Mesenchymal stem cell (in vitro differentiated cells and primary cell): ENCODE measurements at regions not wholly inside any gene's neighbourhood (a gene's known extent, or its start where the extent isn't known, plus 50 kb on each side); places are given as distances from the start of the nearest gene placed in this dataset.
A peak's percentile ranks its signal among the peaks of the same experiment; 100 is the strongest.

Source experiments
- DNase-seq: peaks from one replicate; pipeline ENCODE4 v3.0.0-alpha.2; 2013
- H2AFZ ChIP-seq: one replicate; pipeline ENCODE4 v1.6.1; 2013; ENCODE audit warnings: low read depth, mild to moderate bottlenecking, control low read depth, inconsistent platforms, low read length, moderate library complexity
- H2AK5ac ChIP-seq: 2 replicates; pipeline ENCODE4 v1.6.1; 2013; ENCODE audit warnings: low read length, moderate library complexity, mild to moderate bottlenecking, inconsistent platforms; ENCODE audit not compliant: severe bottlenecking
- H2BK120ac ChIP-seq: one replicate; pipeline ENCODE4 v1.6.1; 2013; ENCODE audit warnings: low read depth, mild to moderate bottlenecking, inconsistent platforms, low read length, moderate library complexity
- H2BK12ac ChIP-seq, 2 experiments: one replicate each; pipeline ENCODE4 v1.6.1; 2013; ENCODE audit warnings: inconsistent platforms in 2 of 2, low read length in 2 of 2, mild to moderate bottlenecking in 2 of 2, moderate library complexity in 2 of 2, control low read depth in 1 of 2
- H2BK15ac ChIP-seq: one replicate; pipeline ENCODE4 v1.6.1; 2013; ENCODE audit warnings: mild to moderate bottlenecking, low read depth, inconsistent platforms; ENCODE audit not compliant: poor library complexity, severe bottlenecking
- H2BK5ac ChIP-seq: 2 replicates; pipeline ENCODE4 v1.6.1; 2013; ENCODE audit warnings: low read depth, mild to moderate bottlenecking, low read length, control low read depth, inconsistent platforms; ENCODE audit not compliant: poor library complexity, severe bottlenecking
- H3K14ac ChIP-seq, 2 experiments: one replicate each; pipeline ENCODE4 v1.6.1; 2013; ENCODE audit warnings: inconsistent platforms in 2 of 2, low read length in 2 of 2, control low read depth in 1 of 2, mild to moderate bottlenecking in 1 of 2, moderate library complexity in 1 of 2
- H3K18ac ChIP-seq, 2 experiments: one replicate each; pipeline ENCODE4 v1.6.1; 2013; ENCODE audit warnings: inconsistent platforms in 2 of 2, low read length in 2 of 2, control low read depth in 1 of 2, low read depth in 1 of 2, mild to moderate bottlenecking in 1 of 2
- H3K23ac ChIP-seq, 2 experiments: one replicate each; pipeline ENCODE4 v1.6.1; 2013; ENCODE audit warnings: inconsistent platforms in 2 of 2, low read length in 2 of 2, mild to moderate bottlenecking in 2 of 2, moderate library complexity in 2 of 2, control low read depth in 1 of 2
- H3K27ac ChIP-seq: 2 replicates; pipeline ENCODE4 v1.5.1; 2013; ENCODE audit warnings: mild to moderate bottlenecking, moderate library complexity, low read length, control low read depth, inconsistent platforms; ENCODE audit not compliant: poor library complexity, severe bottlenecking
- H3K27me3 ChIP-seq, 2 experiments: 2 replicates each; pipeline versions ENCODE4 v1.6.1 to v1.7.0; 2013; ENCODE audit warnings: low read length in 2 of 2, mild to moderate bottlenecking in 2 of 2, moderate library complexity in 2 of 2, control low read depth in 1 of 2, inconsistent platforms in 1 of 2; ENCODE audit not compliant: control insufficient read depth in 1 of 2, insufficient read depth in 1 of 2
- H3K36me3 ChIP-seq, 2 experiments: 2 replicates each; pipeline versions ENCODE4 v1.6.1 to v1.7.0; 2013; ENCODE audit warnings: low read length in 2 of 2, control low read depth in 1 of 2, inconsistent platforms in 1 of 2, low read depth in 1 of 2, mild to moderate bottlenecking in 1 of 2; ENCODE audit not compliant: insufficient read depth in 2 of 2, control insufficient read depth in 1 of 2
- H3K4ac ChIP-seq, 2 experiments: one replicate each; pipeline ENCODE4 v1.6.1; 2013; ENCODE audit warnings: inconsistent platforms in 2 of 2, low read length in 2 of 2, mild to moderate bottlenecking in 2 of 2, moderate library complexity in 2 of 2, control low read depth in 1 of 2, low read depth in 1 of 2
- H3K4me1 ChIP-seq: 2 replicates; pipeline ENCODE4 v1.6.1; 2013; ENCODE audit warnings: low read depth, low read length, control low read depth; ENCODE audit not compliant: control insufficient read depth, insufficient read depth
- H3K4me2 ChIP-seq: 2 replicates; pipeline ENCODE4 v1.6.1; 2013; ENCODE audit warnings: low read length, mild to moderate bottlenecking, inconsistent platforms; ENCODE audit not compliant: poor library complexity, severe bottlenecking
- H3K4me3 ChIP-seq, 2 experiments: 2 replicates each; pipeline versions ENCODE4 v1.5.1 to v1.7.0; 2013; ENCODE audit warnings: low read length in 2 of 2, mild to moderate bottlenecking in 2 of 2, control low read depth in 1 of 2, low read depth in 1 of 2; ENCODE audit not compliant: insufficient read depth in 1 of 2
- H3K79me1 ChIP-seq: replicated peaks from 2 replicates; pipeline ENCODE4 v1.6.1; 2013; ENCODE audit warnings: mild to moderate bottlenecking, control low read depth, low read length, inconsistent platforms; ENCODE audit not compliant: poor library complexity, severe bottlenecking
- H3K9ac ChIP-seq: 2 replicates; pipeline ENCODE4 v1.7.0; 2013; ENCODE audit warnings: mild to moderate bottlenecking, low read length, moderate library complexity
- H3K9me3 ChIP-seq: 2 replicates; pipeline ENCODE4 v1.7.0; 2013; ENCODE audit warnings: mild to moderate bottlenecking, low read length; ENCODE audit not compliant: control insufficient read depth
- H4K8ac ChIP-seq: one replicate; pipeline ENCODE4 v1.6.1; 2013; ENCODE audit warnings: inconsistent platforms, mild to moderate bottlenecking, low read length, moderate library complexity
- H4K91ac ChIP-seq: one replicate; pipeline ENCODE4 v1.6.1; 2013; ENCODE audit warnings: mild to moderate bottlenecking, low read length, inconsistent platforms
- WGBS: methylation state at CpG from one replicate; pipeline ENCODE4 v1.1.7; 2013; ENCODE audit warnings: mixed read lengths; 5-methylcytosine and 5-hydroxymethylcytosine counted together

- Histone ChIP-seq H3K79me1 (no peaks in the 10 kb centered on the region), H3K23ac (no peak overlapping the region), H3K4ac (no peak overlapping the region), H2BK5ac (no peak overlapping the region), H4K91ac (no peak overlapping the region), H3K27ac (no peak overlapping the region), H2AK5ac (no peak overlapping the region), H3K4me1 (no peaks in the 10 kb centered on the region), H2BK15ac (no peak overlapping the region), H3K4me3 (no peak overlapping the region), H3K9me3 (no peaks in the 10 kb centered on the region), H3K14ac (no peak overlapping the region), H3K36me3 (no peaks in the 10 kb centered on the region), H2BK120ac (no peak overlapping the region), H3K27me3 (no peaks in the 10 kb centered on the region), H2BK12ac (no peak overlapping the region), H2AFZ (no peak overlapping the region), H3K9ac (no peak overlapping the region), H3K4me2 (no peak overlapping the region), H4K8ac (no peak overlapping the region), H3K18ac (no peak overlapping the region)
- WGBS, result 37% methylated on average over 3 of the region's 3 CpGs
- no peak for DNase-seq
Observed at GRCh38 chr14:49134940-49135339, 451.2 kb downstream of the RPS29 start.

- no peaks in the 10 kb centered on the region for H3K4me1 ChIP-seq
- H3K27me3 ChIP-seq, result no peaks in the 10 kb centered on the region
- H2BK12ac ChIP-seq, result no peak overlapping the region
- no peak overlapping the region for H3K23ac ChIP-seq
- no peak overlapping the region for H3K27ac ChIP-seq
- no peaks in the 10 kb centered on the region for H3K9me3 ChIP-seq
- DNase-seq, result no peak
- no peak overlapping the region for H2AK5ac ChIP-seq
- H2BK5ac ChIP-seq, result no peak overlapping the region
- no peak overlapping the region for H3K4ac ChIP-seq
- no peak overlapping the region for H2AFZ ChIP-seq
- no peak overlapping the region for H2BK15ac ChIP-seq
- WGBS, result 67% methylated on average over 2 of the region's 5 CpGs
- no peak overlapping the region for H3K4me3 ChIP-seq
- no peaks in the 10 kb centered on the region for H3K36me3 ChIP-seq
- no peak overlapping the region for H2BK120ac ChIP-seq
- no peak overlapping the region for H3K4me2 ChIP-seq
- H3K9ac ChIP-seq, result no peak overlapping the region
- H4K91ac ChIP-seq, result no peak overlapping the region
- no peaks in the 10 kb centered on the region for H3K79me1 ChIP-seq
- no peak overlapping the region for H4K8ac ChIP-seq
- no peak overlapping the region for H3K14ac ChIP-seq
- H3K18ac ChIP-seq, result no peak overlapping the region
Observed at GRCh38 chr14:49121246-49121645, 464.9 kb downstream of the RPS29 start.

GRCh38 chr14:49114161-49114893 lies 471.9 kb downstream of the RPS29 start:
- Histone ChIP-seq H4K91ac (no peak overlapping the region), H3K4ac (no peak overlapping the region), H3K4me3 (no peak overlapping the region), H2AK5ac (no peak overlapping the region), H2BK12ac (no peak overlapping the region), H3K9ac (no peak overlapping the region), H2AFZ (no peak overlapping the region), H3K23ac (no peak overlapping the region), H3K36me3 (no peaks in the 10 kb centered on the region), H2BK15ac (no peak overlapping the region), H2BK5ac (no peak overlapping the region), H3K9me3 (peaks cover 3% of the 10 kb centered on the region), H3K4me1 (no peaks in the 10 kb centered on the region), H4K8ac (no peak overlapping the region), H3K27me3 (no peaks in the 10 kb centered on the region), H3K27ac (no peak overlapping the region), H3K79me1 (no peaks in the 10 kb centered on the region), H3K18ac (no peak overlapping the region), H3K14ac (no peak overlapping the region), H3K4me2 (no peak overlapping the region), H2BK120ac (no peak overlapping the region)
- 85% methylated on average over 4 of the region's 6 CpGs for WGBS
- DNase-seq, result no peak

GRCh38 chr14:49106741-49107667 lies 479.2 kb downstream of the RPS29 start:
- Histone ChIP-seq H3K79me1 (no peaks in the 10 kb centered on the region), H4K91ac (no peak overlapping the region), H3K4me3 (no peak overlapping the region), H4K8ac (no peak overlapping the region), H3K4me1 (no peaks in the 10 kb centered on the region), H2AFZ (no peak overlapping the region), H3K27ac (no peak overlapping the region), H3K23ac (no peak overlapping the region), H3K27me3 (no peaks in the 10 kb centered on the region), H3K18ac (no peak overlapping the region), H3K4ac (no peak overlapping the region), H2BK15ac (no peak overlapping the region), H2BK5ac (no peak overlapping the region), H2AK5ac (no peak overlapping the region), H3K14ac (no peak overlapping the region), H3K9me3 (no peaks in the 10 kb centered on the region), H2BK120ac (no peak overlapping the region), H3K4me2 (no peak overlapping the region), H3K9ac (no peak overlapping the region), H2BK12ac (no peak overlapping the region), H3K36me3 (no peaks in the 10 kb centered on the region)
- DNase-seq, result peak; percentile 36
- 42% methylated on average over 5 of the region's 8 CpGs for WGBS
